HG03280 (cell line): ENCODE measurements at regions not wholly inside any gene's neighbourhood (a gene's known extent, or its start where the extent isn't known, plus 50 kb on each side); places are given as distances from the start of the nearest gene placed in this dataset.
"Not testable (repeated sequence)": the region's sequence is repeated elsewhere in the genome, so short reads cannot be mapped to it uniquely, and the experiment has no call there.

ENCODE experiments used
- ATAC-seq: cut with Tn5 transposase; IDR thresholded peaks from one replicate; pipeline ENCODE4 v1.9.1; 2021; ENCODE audit warnings: mild to moderate bottlenecking, moderate library complexity; ENCODE audit not compliant: unreplicated experiment

- no peak for ATAC-seq
These were observed 696.2 kb downstream of the DNAH5 start for GRCh38 chr5:13248253-13248652.

GRCh38 chr5:13246053-13246452, 698.4 kb downstream of the DNAH5 start:
- ATAC-seq = no peak

DNA sequence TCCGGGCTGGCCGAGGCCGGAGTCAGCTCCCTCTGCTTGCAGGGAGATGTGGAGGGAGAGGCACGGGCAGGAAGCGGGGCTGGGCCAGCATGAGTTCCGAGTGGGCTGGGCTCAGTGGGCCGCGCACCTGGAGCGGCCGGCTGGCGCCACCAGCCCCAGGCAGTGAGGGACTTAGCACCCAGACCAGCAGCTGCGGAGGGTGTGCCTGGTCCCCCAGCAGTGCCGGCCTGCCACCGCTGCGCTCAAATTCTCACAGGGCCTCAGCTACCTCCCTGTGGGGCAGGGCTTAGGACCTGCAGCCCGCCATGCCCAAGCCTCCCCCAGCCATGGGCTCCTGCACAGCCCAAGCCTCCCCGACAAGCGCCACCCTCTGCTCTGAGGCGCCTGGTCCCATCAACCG, 700.3 kb downstream of the DNAH5 start:
- ATAC-seq = no peak

DNA sequence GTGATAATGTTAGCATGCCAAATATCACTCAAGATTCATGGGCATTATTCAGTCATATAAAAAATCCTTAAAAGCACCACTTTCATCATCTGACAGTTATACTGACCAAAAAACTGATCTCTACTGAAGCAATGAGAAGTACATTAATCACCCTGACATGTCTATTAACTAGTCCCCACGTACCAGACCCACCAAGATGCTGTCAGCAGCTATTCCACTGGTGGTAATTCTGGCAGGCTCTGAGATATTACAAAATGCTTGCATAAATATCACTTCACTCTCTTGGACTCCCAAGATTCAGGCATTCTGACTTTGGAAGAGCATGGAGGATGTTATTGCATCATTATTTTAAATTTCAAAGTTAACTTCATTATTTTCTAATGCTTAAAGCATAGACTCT, 717.0 kb downstream of the DNAH5 start:
- ATAC-seq = no peak

- no peak for ATAC-seq
These were observed 726.0 kb downstream of the DNAH5 start for GRCh38 chr5:13218518-13218917.

- no peak for ATAC-seq
These were observed 726.9 kb downstream of the DNAH5 start for GRCh38 chr5:13217636-13218035.

DNA sequence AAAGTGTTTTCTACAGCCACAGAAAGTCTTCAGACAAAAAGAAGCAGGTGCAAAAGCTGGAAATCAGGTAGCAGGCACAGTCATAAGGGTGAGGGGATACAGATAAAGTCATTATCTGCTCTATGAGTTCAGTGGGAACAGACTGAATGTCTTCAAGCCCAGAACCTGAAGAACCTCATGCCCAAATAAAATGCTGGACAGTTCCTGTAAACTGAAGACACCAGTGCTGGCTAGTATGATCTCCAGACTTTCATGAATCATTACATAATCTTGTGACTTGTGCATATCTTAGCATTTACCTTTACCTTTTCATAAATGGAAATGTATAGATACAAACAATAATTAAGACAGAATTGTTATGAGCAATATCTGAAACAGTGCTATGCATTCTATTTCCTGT, 728.7 kb downstream of the DNAH5 start:
- no peak for ATAC-seq

DNA sequence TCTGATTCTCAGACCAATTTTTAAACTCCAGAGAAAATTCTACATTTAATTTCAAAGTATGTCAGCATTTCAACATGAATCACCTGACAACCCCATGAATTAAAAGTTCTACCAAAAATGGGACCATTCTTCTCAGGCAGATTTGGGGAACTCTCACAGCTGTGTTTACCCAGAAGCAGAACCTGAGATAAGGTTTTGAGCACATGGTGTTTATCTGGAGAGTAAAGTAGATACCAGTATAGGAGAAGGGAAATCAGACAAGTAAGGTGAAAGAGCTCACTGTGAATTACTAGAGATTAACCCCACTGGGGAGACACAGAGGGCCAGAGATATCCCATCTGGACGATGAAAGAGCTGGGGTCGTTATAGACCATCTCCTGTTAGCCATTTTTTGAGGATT, 729.1 kb downstream of the DNAH5 start:
- no peak for ATAC-seq

DNA sequence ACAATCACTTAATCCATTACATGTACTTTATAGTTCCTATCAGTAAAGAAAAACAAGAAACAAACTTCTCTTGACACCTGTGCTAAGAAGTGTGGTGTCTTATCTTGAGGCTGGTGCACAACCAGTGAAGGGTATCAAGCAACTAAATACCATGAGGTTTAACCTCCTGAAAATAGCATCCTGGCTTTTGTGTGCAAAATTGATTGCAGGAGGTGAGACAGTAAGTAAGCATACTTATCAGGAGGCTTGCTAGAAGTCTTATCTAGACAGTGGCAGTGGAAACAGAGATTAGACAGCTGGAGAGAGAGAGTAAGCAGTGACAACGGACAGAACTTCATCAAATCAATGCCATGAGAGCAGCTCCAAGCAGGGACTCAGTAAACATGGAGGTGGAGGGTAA, 730.3 kb downstream of the DNAH5 start:
- no peak for ATAC-seq

GRCh38 chr5:13212886-13213285, 731.6 kb downstream of the DNAH5 start:
- ATAC-seq = no peak

DNA sequence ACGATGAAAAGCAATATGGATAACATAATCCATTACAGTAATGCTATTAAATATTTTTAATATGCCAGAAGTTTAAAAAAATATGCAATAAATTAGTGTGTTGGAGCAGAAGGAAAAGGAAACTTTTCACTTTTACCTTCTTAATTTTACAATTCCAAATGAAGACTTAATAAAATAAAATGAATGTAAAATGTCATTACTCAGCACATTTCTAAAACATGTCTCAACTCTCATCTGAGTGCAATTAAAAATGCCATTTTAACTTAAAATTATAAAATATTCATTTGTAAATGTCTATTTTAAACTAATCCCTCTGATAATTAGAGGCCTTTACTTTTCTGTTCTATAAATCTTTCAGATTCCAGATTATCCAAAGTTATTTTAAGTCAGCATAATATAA, 733.4 kb downstream of the DNAH5 start:
- no peak for ATAC-seq

GRCh38 chr5:13207112-13207511, 737.4 kb downstream of the DNAH5 start:
- no peak for ATAC-seq

- ATAC-seq = no peak
These were observed 743.5 kb downstream of the DNAH5 start for GRCh38 chr5:13201022-13201421.

DNA sequence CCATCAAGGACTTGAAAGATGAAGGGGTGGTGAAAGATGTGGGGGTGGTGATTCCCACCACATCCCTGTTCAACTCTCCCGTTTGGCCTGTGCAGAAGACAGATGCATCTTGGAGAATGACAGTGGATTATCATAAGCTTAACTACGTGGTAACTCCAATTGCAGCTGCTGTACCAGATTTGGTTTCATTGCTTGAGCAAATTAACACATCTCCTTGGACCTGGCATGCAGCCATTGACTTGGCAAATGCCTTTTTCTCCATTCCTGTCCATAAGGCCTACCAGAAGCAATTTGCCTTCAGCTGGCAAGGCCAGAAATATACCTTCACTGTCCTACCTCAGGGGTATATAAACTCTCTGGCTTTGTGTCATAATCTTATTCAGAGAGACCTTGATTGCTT, 746.3 kb downstream of the DNAH5 start:
- not testable (repeated sequence) for ATAC-seq

- ATAC-seq = no peak
These were observed 755.0 kb downstream of the DNAH5 start for GRCh38 chr5:13189532-13189931.

GRCh38 chr5:13188371-13188770, 756.1 kb downstream of the DNAH5 start:
- ATAC-seq = no peak

GRCh38 chr5:13187186-13187585, 757.3 kb downstream of the DNAH5 start:
- no peak for ATAC-seq

DNA sequence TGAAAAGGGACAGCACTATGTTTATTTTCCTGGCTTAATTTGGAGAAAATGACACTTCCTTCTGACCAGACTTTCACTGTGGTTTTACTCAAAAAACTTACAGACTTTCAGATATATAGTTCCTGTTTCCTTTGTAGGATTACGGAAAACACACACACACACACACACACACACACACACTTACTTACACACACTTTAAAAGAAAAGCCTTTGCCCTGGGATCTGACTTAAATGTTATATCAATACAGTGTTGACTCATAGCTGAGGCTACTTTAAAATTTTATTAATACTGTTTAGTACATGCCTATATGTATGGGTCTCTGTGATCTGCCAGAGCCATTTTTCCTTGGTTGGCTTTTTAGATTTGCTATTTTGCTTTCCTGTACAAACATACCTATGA, 758.3 kb downstream of the DNAH5 start:
- no peak for ATAC-seq

DNA sequence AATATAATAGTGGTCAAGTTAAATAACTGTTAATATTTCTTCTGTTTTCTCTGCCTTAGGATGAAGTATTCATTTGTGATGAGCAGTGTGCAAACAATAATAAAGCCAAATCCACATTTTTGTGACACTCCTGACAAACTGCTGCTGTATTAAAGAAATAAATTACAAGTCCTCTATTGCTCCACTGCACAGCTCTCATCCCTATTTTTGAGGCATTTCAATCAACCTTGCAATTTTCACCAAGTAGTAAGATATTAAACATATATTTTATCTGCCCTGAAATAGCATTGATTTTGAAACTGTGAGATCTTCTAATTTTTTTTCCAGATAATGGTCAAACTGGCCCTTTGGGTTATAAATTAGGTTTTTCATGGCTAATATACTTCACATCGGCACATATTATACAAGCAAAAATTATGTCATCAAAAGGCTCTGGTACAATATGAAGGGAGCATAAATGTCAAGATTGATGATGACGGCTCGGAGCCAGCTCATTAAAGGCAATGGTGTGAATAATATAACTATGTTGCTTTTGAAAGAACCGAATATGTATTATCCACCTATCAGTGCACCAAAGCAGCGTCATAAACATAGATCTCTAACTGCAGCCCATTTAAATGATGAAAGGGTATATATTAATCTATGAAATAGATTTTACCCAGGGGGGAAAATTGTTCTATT, 764.9 kb downstream of the DNAH5 start:
- no peak for ATAC-seq

- no peak for ATAC-seq
These were observed 800.9 kb downstream of the DNAH5 start for GRCh38 chr5:13143630-13144029.

GRCh38 chr5:13143214-13143613, 801.3 kb downstream of the DNAH5 start:
- ATAC-seq = no peak

DNA sequence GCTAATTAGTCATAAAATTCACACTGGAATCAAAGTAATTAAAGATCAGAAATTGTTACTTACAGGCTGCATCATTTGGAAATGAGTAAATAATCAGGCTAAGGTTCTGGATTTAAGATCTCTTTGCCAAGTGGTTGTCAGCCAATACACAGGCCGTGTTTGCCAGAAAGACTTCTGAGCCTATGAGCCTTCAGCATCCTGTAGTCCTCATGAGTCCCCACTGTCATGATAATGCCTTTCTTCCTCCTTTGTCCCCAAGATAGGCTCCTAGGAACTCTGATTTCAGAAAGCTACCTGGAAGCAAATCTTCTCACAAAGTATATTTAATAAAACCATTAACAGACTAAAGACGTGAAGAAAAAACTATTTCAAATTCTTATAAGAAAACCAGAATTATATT, 810.5 kb downstream of the DNAH5 start:
- ATAC-seq = no peak

DNA sequence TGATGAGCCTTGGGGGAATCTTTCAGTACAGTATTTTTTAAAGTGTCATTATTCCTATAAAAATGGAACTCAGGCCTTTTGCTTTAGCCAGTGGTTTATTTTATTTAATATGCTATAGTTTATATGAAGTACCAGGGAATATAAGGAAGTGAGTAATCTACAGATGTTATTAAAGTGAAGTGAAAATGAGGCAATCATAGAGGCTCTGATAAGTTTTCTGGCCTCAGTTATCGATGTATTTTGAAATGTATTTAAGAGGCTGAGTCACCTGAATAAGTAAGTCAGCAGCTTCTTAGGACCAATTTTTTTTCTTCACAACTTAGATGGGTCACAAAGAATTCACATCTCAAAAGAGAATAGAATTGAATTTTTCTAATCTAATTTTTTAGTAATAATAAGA, 829.0 kb downstream of the DNAH5 start:
- no peak for ATAC-seq
